Vagina (tissue), 2 donors: ENCODE measurements at regions not wholly inside any gene's neighbourhood (a gene's known extent, or its start where the extent isn't known, plus 50 kb on each side); places are given as distances from the start of the nearest gene placed in this dataset.

Experiments used
- DNase-seq, 2 donors: peaks; one replicate each; pipeline ENCODE4 v3.0.0-alpha.2; 2017; ENCODE audit errors: extremely low spot score in 2 of 2
- H3K27ac ChIP-seq: fragments of 200-600 bp; sonication (generic); one replicate; pipeline ENCODE4 v1.5.1; 2019
- H3K27me3 ChIP-seq: fragments of 200-600 bp; sonication (generic); one replicate; pipeline ENCODE4 v1.5.1; 2019
- H3K36me3 ChIP-seq, 2 donors: fragments of 200-600 bp; sonication (generic); one replicate each; pipeline ENCODE4 v1.5.1; 2017 to 2019
- H3K4me1 ChIP-seq: fragments of 200-600 bp; sonication (generic); one replicate; pipeline ENCODE4 v1.5.1; 2019
- H3K4me3 ChIP-seq, 2 donors: fragments of 200-600 bp; sonication (generic); 1 replicate in 1 of 2; 2 replicates in 1 of 2; pipeline ENCODE4 v1.5.1; 2016 to 2019
- H3K9me3 ChIP-seq: fragments of 200-600 bp; sonication (generic); one replicate; pipeline ENCODE4 v1.5.1; 2019
- POLR2A ChIP-seq, 2 donors: fragments of 450-650 bp; IDR thresholded peaks; one replicate each; pipeline ENCODE4 v1.6.1; 2017; ENCODE audit warnings: antibody characterized with exemption in 2 of 2, mild to moderate bottlenecking in 2 of 2, moderate library complexity in 2 of 2
- POLR2AphosphoS5 ChIP-seq, 2 donors: sonication (generic); formaldehyde crosslinking; IDR thresholded peaks; one replicate each; pipeline ENCODE4 v1.9.0; 2017; ENCODE audit warnings: antibody characterized with exemption in 2 of 2, mild to moderate bottlenecking in 2 of 2, low read depth in 1 of 2; ENCODE audit not compliant: insufficient read depth in 1 of 2
- intact Hi-C: fragments of 100-400 bp; cut with DNase I; formaldehyde crosslinking; loops from one replicate; pipeline ENCODE4 v1.15.1; 2023
- TF ChIP-seq, protein P1 (sequence below), 3 experiments: fragments of 450-650 bp in 2 of 3; fragments of 200-600 bp in 1 of 3; sonication (generic) in 1 of 3; IDR thresholded peaks; one replicate each; pipeline ENCODE4 v1.5.1; 2017 to 2019; ENCODE audit warnings: antibody characterized with exemption in 3 of 3, mild to moderate bottlenecking in 2 of 3, moderate library complexity in 2 of 3

DNA sequence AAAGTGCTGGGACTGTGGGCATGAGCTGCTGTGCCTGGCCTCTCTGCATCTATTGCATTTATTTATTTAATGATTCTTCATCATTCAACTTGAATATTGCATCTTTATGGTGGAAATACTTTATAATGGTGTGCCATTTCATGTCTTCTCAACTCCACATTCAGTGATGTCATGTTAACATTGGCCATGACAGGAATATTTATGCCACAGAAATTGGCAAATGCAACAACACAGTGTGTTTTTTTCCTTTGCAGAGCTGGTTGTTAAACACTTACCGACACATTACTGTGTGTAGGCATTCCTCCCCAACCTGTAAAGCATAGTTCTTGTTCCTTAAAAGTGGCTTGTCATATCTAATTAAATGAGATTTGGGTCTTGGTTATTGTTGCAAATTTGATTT lies 57.4 kb upstream of the WDR26 start:
- Histone ChIP-seq H3K4me3 (no peak overlapping the region), H3K9me3 (no peaks in the 10 kb centered on the region), H3K27ac (no peak overlapping the region), H3K36me3 (peaks cover 0 to 3% of the 10 kb centered on the region in 2 donors), H3K27me3 (no peaks in the 10 kb centered on the region), H3K4me1 (peaks cover 15% of the 10 kb centered on the region)
- TF ChIP-seq, protein P1, sequence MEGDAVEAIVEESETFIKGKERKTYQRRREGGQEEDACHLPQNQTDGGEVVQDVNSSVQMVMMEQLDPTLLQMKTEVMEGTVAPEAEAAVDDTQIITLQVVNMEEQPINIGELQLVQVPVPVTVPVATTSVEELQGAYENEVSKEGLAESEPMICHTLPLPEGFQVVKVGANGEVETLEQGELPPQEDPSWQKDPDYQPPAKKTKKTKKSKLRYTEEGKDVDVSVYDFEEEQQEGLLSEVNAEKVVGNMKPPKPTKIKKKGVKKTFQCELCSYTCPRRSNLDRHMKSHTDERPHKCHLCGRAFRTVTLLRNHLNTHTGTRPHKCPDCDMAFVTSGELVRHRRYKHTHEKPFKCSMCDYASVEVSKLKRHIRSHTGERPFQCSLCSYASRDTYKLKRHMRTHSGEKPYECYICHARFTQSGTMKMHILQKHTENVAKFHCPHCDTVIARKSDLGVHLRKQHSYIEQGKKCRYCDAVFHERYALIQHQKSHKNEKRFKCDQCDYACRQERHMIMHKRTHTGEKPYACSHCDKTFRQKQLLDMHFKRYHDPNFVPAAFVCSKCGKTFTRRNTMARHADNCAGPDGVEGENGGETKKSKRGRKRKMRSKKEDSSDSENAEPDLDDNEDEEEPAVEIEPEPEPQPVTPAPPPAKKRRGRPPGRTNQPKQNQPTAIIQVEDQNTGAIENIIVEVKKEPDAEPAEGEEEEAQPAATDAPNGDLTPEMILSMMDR (IDR thresholded peaks at IDR 0.05) = no peak
- no peak for TF ChIP-seq POLR2AphosphoS5 (IDR thresholded peaks at IDR 0.05; ENCODE audit: insufficient read depth in 1 of 2, low read depth in 1 of 2)
- TF ChIP-seq POLR2A (IDR thresholded peaks at IDR 0.05) = no peak
- DNase-seq = no peak
- intact Hi-C loops = no loop called here

DNA sequence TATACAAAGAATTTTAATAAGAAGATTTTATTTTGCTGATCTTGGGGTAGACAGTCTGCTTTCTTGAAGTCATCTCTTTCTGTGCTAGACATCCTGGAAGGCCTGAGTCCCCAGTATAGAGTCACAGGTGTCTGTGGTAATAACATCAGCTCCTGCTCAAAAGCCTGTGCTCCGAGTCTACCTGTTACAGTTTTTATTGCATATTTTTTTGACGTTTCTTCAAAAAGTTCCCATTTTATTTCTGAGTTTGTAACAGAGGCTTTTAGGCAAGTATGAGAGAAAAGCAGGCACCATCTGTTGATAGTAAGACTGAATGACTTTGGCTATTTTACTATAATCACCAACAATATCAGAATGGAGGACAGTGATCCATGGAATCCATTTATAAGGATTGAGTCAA lies 58.0 kb upstream of the WDR26 start:
- TF ChIP-seq, protein P1 (IDR thresholded peaks at IDR 0.05) = no peak
- TF ChIP-seq POLR2A (IDR thresholded peaks at IDR 0.05) (no peak), POLR2AphosphoS5 (IDR thresholded peaks at IDR 0.05; ENCODE audit: insufficient read depth in 1 of 2, low read depth in 1 of 2) (no peak)
- H3K36me3 ChIP-seq = peaks cover 0 to 4% of the 10 kb centered on the region in 2 donors
- H3K4me1 ChIP-seq = peaks cover 16% of the 10 kb centered on the region
- DNase-seq = no peak
- no peaks in the 10 kb centered on the region for H3K9me3 ChIP-seq
- H3K27me3 ChIP-seq = no peaks in the 10 kb centered on the region
- intact Hi-C loops = no loop called here
- no peak overlapping the region for H3K27ac ChIP-seq
- no peak overlapping the region for H3K4me3 ChIP-seq

DNA sequence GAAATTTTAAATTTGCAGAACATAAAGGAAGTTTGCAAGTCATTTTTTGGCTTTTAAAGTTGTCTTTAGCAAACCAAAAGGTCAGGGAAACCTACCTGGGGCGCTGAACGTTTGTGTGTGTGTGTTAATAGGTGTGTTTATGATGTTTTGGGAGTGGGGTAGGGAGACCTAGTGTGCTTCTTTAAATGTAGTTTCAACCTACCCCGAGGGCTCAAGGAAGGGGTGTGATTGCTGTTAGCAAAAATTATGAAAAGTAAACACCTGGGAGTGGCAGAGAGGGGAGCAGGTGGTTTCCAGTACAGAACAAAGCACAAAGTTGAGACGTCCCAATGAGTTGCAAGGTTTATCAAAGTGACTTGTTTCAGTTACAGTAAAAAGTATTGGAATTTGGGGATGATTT lies 58.7 kb upstream of the WDR26 start:
- DNase-seq = no peak
- intact Hi-C loops = no loop called here
- Histone ChIP-seq H3K4me3 (no peak overlapping the region), H3K27me3 (no peaks in the 10 kb centered on the region), H3K4me1 (peaks cover 22% of the 10 kb centered on the region), H3K9me3 (no peaks in the 10 kb centered on the region), H3K36me3 (peaks cover 0 to 4% of the 10 kb centered on the region in 2 donors), H3K27ac (no peak overlapping the region)
- no peak for TF ChIP-seq POLR2AphosphoS5 (IDR thresholded peaks at IDR 0.05; ENCODE audit: insufficient read depth in 1 of 2, low read depth in 1 of 2)
- TF ChIP-seq POLR2A (IDR thresholded peaks at IDR 0.05) = no peak
- TF ChIP-seq, protein P1 (IDR thresholded peaks at IDR 0.05) = no peak

DNA sequence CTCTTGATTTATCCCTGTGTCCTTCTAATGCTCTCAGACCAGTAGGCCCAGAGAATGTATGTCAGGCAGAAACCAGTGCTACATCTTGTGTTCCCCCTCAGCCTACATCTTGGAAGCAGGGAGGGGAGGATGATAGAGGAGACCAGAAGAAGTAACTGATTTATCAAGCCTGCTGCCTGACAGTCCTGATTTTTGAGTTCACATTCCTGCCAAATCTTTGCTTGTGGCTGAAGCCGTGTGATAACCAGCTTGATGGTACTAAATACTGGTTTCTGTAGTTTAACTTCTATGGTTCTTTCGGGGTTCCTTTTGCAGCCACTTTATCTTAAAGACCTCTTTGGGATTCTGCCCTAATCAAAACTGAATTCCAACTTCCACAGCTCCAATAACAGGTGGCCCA lies 59.7 kb upstream of the WDR26 start:
- Histone ChIP-seq H3K4me1 (peaks cover 33% of the 10 kb centered on the region), H3K4me3 (no peak overlapping the region), H3K36me3 (peaks cover 0 to 4% of the 10 kb centered on the region in 2 donors), H3K27ac (no peak overlapping the region), H3K27me3 (no peaks in the 10 kb centered on the region), H3K9me3 (no peaks in the 10 kb centered on the region)
- no peak for TF ChIP-seq POLR2AphosphoS5 (IDR thresholded peaks at IDR 0.05; ENCODE audit: insufficient read depth in 1 of 2, low read depth in 1 of 2)
- no peak for TF ChIP-seq POLR2A (IDR thresholded peaks at IDR 0.05)
- TF ChIP-seq, protein P1 (IDR thresholded peaks at IDR 0.05) = no peak
- DNase-seq = no peak
- intact Hi-C loops = no loop called here

DNA sequence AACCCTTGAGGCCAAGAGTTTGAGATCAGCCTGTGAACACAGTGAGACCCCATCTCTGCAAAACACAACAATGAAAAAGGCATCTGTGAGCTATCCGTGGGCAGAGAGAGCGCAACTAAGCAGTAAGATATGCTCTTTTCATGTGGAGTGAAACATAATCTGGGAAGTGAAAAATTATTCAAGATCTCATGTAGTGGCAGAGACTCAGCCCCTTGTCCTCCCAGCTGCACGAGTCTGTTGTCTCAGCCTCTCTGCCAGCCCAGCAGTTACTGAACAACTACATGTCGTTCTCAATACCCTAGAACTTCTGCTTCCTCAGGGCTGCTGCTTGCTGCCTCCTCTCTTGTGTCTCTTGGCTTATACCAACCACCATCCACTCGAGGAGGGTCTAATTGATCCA lies 61.3 kb upstream of the WDR26 start:
- Histone ChIP-seq H3K36me3 (peaks cover 0 to 4% of the 10 kb centered on the region in 2 donors), H3K4me1 (peaks cover 28% of the 10 kb centered on the region), H3K27me3 (no peaks in the 10 kb centered on the region), H3K4me3 (no peak overlapping the region), H3K27ac (no peak overlapping the region), H3K9me3 (no peaks in the 10 kb centered on the region)
- intact Hi-C loops = no loop called here
- TF ChIP-seq POLR2AphosphoS5 (IDR thresholded peaks at IDR 0.05; ENCODE audit: insufficient read depth in 1 of 2, low read depth in 1 of 2) (no peak), POLR2A (IDR thresholded peaks at IDR 0.05) (no peak)
- TF ChIP-seq, protein P1 (IDR thresholded peaks at IDR 0.05) = no peak
- DNase-seq = no peak
